ENCODE measurements at regions not wholly inside any gene's neighbourhood (a gene's known extent, or its start where the extent isn't known, plus 50 kb on each side); places are given as distances from the start of the nearest gene placed in this dataset.

- H3K36me3 ChIP-seq, result no peaks in the 10 kb centered on the region
- no peak overlapping the region for H3K4me3 ChIP-seq
- no peak overlapping the region for H3K27ac ChIP-seq
- TF ChIP-seq CTCF (IDR thresholded peaks at IDR 0.05), result no peak
- no peaks in the 10 kb centered on the region for H3K4me1 ChIP-seq
- H3K9me3 ChIP-seq, result no peaks in the 10 kb centered on the region
- no peak for DNase-seq (ENCODE audit: low spot score)
- H3K27me3 ChIP-seq, result no peaks in the 10 kb centered on the region
Measured at GRCh38 chr9:117516676-117517632, 102.1 kb upstream of the ASTN2 start.

GRCh38 chr9:117511852-117512481 is 97.1 kb upstream of the ASTN2 start:
- Histone ChIP-seq H3K27ac (no peak overlapping the region), H3K4me3 (no peak overlapping the region), H3K9me3 (no peaks in the 10 kb centered on the region), H3K36me3 (no peaks in the 10 kb centered on the region), H3K4me1 (no peaks in the 10 kb centered on the region), H3K27me3 (no peaks in the 10 kb centered on the region)
- TF ChIP-seq CTCF (IDR thresholded peaks at IDR 0.05), result no peak
- no peak for DNase-seq (ENCODE audit: low spot score)

GRCh38 chr9:117496307-117496706 is 81.5 kb upstream of the ASTN2 start:
- no peaks in the 10 kb centered on the region for H3K9me3 ChIP-seq
- no peak for DNase-seq (ENCODE audit: low spot score)
- no peak for TF ChIP-seq CTCF (IDR thresholded peaks at IDR 0.05)
- no peaks in the 10 kb centered on the region for H3K36me3 ChIP-seq
- no peak overlapping the region for H3K4me3 ChIP-seq
- no peak overlapping the region for H3K27ac ChIP-seq
- no peaks in the 10 kb centered on the region for H3K27me3 ChIP-seq
- H3K4me1 ChIP-seq, result no peaks in the 10 kb centered on the region

- DNase-seq (ENCODE audit: low spot score), result no peak
- no peaks in the 10 kb centered on the region for H3K9me3 ChIP-seq
- H3K27me3 ChIP-seq, result no peaks in the 10 kb centered on the region
- TF ChIP-seq CTCF (IDR thresholded peaks at IDR 0.05), result no peak
- H3K4me3 ChIP-seq, result no peak overlapping the region
- H3K4me1 ChIP-seq, result no peaks in the 10 kb centered on the region
- H3K36me3 ChIP-seq, result no peaks in the 10 kb centered on the region
- no peak overlapping the region for H3K27ac ChIP-seq
Measured at GRCh38 chr9:117494401-117495090, 79.7 kb upstream of the ASTN2 start.

- Histone ChIP-seq H3K27ac (no peak overlapping the region), H3K9me3 (no peaks in the 10 kb centered on the region), H3K4me1 (peaks cover 0 to 6% of the 10 kb centered on the region in 2 donors), H3K27me3 (no peaks in the 10 kb centered on the region), H3K4me3 (no peak overlapping the region), H3K36me3 (no peaks in the 10 kb centered on the region)
- TF ChIP-seq CTCF (IDR thresholded peaks at IDR 0.05), result no peak
- no peak for DNase-seq (ENCODE audit: low spot score)
Measured at GRCh38 chr9:117492476-117492875, 77.6 kb upstream of the ASTN2 start.

Data from right atrium auricular region (tissue), 2 donors.